Fibroblast of skin of abdomen (primary cell): ENCODE measurements at regions not wholly inside any gene's neighbourhood (a gene's known extent, or its start where the extent isn't known, plus 50 kb on each side); places are given as distances from the start of the nearest gene placed in this dataset.

Source experiments
- DNase-seq: peaks from one replicate; pipeline ENCODE4 v3.0.0-alpha.2; 2013

DNA sequence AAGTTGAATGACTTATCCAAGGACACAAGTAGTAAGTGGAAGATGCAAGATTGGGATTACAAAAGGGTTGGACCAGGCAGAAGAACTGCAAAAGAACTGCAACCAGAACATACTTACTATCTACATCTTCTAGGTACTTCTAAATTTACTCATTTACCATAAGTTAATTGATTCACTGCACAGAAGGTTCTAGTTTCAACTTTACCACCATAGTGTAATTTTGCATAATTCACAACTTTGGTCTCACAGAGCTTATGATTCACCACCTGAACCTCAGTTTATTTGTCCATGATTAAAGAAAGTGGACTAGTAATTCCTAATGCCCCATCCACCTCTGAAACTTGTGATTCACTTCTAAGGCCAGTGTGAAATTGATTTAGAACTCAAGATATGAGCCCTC, 236.8 kb upstream of the UBE2E2 start:
- DNase-seq: no peak

DNA sequence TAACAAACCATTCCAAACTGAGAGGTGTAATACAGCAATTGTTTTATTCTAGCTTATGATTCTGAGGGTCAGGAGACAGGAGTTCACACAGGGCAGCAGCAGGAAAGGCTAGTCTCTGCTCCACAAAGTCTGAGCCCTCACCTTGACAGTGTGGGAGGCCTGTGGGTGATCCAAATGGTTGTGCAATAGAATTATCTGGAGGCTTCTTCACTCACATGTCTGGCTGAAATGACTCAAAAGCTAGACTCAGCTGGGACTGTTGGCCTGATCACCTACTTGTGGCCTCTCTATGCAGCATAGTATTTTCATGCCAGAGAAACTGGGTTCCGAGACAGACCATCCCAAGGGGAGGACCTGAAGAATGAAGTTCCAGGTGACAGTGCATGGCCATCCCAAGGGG, 233.9 kb upstream of the UBE2E2 start:
- DNase-seq: no peak

DNA sequence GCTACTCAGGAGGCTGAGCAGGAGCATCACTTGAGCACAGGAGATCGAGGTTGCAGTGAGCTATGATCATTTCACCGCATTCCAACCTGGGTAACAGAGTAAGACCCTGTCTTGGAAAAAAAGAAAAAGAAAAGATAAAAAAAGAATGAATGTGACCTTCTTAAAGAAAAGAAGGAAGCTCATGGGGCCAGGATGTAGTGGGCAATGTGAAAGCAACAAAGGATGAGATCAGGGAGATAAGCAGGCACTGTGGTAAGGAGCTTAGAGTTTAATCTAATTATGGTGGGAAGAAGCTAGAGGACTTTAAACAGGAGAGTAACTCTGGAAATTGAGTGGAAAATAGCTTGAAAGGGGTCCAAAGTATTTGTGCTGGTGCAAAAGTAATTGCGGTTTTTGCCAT, 231.6 kb upstream of the UBE2E2 start:
- DNase-seq: no peak

DNA sequence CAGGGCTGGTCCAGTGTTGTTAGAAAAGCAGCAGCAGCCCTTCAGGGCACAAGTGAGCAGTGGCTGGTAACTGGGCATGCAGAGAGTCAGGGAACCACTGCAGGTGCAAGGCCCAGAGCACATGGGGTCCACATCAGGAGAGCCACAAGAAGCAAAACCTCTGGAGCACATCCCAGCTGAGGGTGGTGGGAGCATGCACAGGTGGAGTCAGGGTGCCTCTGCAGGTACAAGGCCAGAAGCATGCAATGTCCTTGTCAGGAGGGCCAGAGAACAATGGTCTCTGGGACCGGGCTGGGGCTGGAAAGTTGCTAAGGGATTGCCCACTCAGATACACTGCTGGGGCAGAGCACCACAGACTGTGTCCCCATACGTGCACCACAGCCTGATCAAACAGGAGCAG, 226.1 kb upstream of the UBE2E2 start:
- no peak for DNase-seq

- no peak for DNase-seq
These were observed 225.4 kb upstream of the UBE2E2 start for GRCh38 chr3:22977650-22978289.

- no peak for DNase-seq
These were observed 223.5 kb upstream of the UBE2E2 start for GRCh38 chr3:22979581-22979980.

- peak; percentile 10 for DNase-seq
These were observed 222.8 kb upstream of the UBE2E2 start for GRCh38 chr3:22980346-22980745.

GRCh38 chr3:22981166-22981565, 222.0 kb upstream of the UBE2E2 start:
- DNase-seq: no peak

DNA sequence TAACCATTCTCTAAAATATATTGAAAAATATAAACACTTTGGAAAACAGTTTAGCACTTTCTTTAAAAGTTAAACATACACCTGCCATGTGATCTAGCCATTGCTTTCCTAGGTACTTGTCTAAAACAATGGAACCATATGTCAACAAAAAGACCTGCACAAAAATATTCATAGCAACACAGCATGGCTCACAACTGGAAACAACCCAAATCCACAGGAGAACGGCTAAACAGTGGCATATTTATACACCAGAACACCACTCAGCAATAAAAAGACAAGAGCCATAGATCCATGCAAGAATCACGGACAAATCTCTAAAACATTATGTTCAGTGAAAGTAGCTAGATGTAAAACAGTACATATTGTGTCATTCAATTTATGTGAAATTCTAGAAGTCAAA, 221.3 kb upstream of the UBE2E2 start:
- DNase-seq: no peak

DNA sequence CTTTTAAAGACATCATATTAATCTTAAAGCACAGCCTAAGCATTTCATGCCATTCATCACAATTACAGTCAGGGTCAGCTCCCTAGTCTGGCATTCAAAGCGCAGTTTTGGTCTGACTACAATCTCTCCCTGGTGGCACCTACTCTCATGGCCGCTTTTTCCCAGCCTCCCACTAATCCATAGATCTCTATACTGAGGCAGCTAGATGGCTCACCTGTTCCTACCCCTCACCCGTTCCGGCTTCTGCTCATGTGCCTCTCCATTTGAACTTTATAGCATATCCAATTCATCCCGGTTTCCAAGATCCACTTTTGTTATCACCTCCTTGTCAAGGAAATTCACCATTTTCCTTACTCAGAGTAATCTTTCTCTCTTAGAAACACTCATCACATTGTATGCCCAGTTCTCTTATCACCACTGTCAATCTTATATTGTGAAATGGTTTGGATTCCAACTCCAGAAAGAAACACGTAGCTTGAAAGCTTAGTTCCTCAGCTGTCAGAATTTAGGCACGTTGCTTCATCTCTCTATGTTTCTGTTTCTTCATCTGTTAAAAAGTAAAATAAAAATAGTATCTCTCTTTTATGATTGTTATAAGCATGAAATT, 220.0 kb upstream of the UBE2E2 start:
- DNase-seq: no peak

GRCh38 chr3:22986958-22987357, 216.2 kb upstream of the UBE2E2 start:
- no peak for DNase-seq

- no peak for DNase-seq
These were observed 214.6 kb upstream of the UBE2E2 start for GRCh38 chr3:22988566-22988965.

DNA sequence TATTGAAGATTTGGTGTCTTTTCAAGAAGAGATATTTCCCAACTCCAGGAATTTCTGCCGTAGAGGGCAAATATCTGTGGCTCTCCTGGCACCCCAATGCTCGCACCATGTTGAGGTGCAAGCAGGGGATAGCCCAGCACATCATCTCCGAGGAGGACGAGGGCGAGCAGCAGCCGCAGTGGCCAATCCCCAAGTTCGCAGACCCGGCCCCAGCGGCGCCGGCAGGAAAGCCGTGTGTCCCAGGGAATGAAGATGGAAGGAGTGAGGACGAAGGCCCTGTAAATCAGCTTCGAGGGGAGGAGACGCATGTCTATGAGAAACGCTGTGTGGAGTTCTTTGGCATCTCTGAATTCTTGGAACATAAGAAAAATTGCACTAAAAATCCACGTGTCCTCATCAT, 213.4 kb upstream of the UBE2E2 start:
- no peak for DNase-seq

GRCh38 chr3:22990291-22991200, 212.6 kb upstream of the UBE2E2 start:
- DNase-seq: no peak

- no peak for DNase-seq
These were observed 208.3 kb upstream of the UBE2E2 start for GRCh38 chr3:22994781-22995180.

- no peak for DNase-seq
These were observed 206.1 kb upstream of the UBE2E2 start for GRCh38 chr3:22996920-22997571.

DNA sequence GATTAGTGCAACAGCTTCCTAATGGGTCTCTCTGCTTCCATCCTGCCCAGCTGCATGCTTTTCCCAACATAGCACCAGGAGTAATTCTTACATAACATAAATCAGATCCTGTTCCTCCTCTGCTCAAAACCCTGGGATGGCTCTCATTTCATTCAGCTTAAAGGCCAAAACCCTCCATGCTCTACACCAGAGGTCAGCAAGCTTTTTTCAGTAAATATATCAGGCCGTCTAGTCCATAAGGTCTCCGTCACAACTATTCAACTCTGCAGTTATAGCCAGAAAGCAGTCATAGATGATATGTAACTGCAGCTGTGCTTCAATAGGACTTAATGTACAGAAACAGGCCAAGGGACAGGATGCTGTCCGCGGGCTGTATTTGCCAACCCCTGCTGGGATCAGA, 202.8 kb upstream of the UBE2E2 start:
- DNase-seq: no peak

- no peak for DNase-seq
These were observed 201.0 kb upstream of the UBE2E2 start for GRCh38 chr3:23002151-23002550.

DNA sequence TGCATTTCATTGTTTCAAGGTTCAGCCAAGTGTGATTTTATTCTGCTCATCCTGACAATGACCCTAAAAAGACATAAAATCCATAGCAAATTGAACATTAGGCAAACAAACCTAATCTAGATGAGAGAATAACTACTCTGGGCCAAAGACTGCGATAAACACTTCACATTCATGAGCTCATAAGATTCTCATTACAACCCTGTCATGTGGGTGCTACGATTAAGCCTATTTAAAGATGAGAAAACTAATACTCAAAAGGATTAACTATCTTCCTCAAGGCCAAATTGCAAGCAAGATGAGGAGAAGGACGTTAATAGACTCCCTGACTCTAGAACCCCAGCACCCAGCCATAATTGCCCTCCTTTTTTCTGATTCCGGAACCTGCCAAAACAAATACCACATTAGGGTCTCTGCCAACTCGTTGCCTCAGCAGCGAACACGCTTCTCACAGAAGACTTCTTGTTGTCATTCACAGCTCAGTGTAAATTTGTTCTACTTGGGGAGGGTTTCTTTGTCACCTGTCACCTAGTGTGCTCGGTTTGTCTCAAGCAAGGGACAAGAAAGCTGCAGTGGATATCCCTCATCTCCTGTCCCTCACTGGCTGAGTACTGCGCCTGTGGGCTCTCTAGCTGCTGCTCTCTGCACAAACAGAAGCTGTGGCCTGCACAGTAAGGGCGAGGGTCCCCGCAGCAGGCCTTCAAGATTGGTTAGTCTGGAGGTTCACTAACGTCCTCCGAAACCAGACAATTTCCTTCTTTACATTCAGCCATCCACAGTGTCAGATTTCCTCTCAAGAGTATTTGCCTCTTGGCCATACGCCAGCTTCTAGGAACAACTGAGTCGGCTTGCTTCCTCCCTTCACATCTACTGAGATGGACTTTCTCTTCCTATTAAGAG, 200.0 kb upstream of the UBE2E2 start:
- DNase-seq: peak; percentile 47

- no peak for DNase-seq
These were observed 199.4 kb upstream of the UBE2E2 start for GRCh38 chr3:23003733-23004046.

GRCh38 chr3:23004971-23005370, 198.2 kb upstream of the UBE2E2 start:
- DNase-seq: peak; percentile 78

DNA sequence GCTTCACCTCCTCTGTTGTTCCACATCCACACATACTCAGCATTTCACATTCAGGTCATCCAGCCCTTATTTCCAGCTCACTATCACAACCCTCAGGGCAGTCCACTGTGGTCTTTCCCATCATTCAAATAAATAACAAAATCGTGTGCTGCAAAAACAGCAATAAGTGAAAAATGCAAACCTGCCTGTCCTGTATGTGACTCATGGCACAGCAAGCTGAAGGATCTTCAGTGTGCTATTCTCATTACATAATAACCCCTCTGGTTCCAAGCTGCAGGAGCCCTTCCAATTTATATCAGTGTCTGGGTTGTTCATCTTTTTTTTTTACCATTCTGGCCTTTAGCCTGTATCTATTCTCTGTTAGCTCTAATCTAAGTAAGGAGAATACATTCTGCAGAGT, 185.3 kb upstream of the UBE2E2 start:
- peak; percentile 78 for DNase-seq
